HL-60 (cell line): ENCODE measurements at regions not wholly inside any gene's neighbourhood (a gene's known extent, or its start where the extent isn't known, plus 50 kb on each side); places are given as distances from the start of the nearest gene placed in this dataset.

Source experiments
- DNase-seq, 2 experiments: peaks; one replicate each; pipeline ENCODE4 v3.0.0-alpha.2; 2010 to 2020; ENCODE audit warnings: low read depth in 1 of 2, low spot score in 1 of 2
- H3K27ac ChIP-seq: fragments of 250-450 bp; sonication (Bioruptor Pico); replicated peaks from 2 replicates; pipeline ENCODE4 v1.5.1; 2020; ENCODE audit warnings: mild to moderate bottlenecking, moderate library complexity
- H3K27me3 ChIP-seq: fragments of 250-450 bp; sonication (Bioruptor Pico); 2 replicates; pipeline ENCODE4 v1.5.1; 2021; ENCODE audit warnings: mild to moderate bottlenecking, moderate library complexity; ENCODE audit not compliant: insufficient read depth, poor library complexity, severe bottlenecking
- H3K4me3 ChIP-seq: replicated peaks from 2 replicates; pipeline ENCODE4 v1.5.1; 2011; ENCODE audit warnings: mild to moderate bottlenecking, control low read depth, low read length; ENCODE audit not compliant: insufficient read depth
- GABPA ChIP-seq: IDR thresholded peaks from 2 replicates; pipeline ENCODE4 v1.6.1; 2012; ENCODE audit warnings: low read depth
- POLR2AphosphoS5 ChIP-seq: IDR thresholded peaks from 2 replicates; pipeline ENCODE4 v1.6.1; 2012; ENCODE audit warnings: low read depth
- SPI1 ChIP-seq: IDR thresholded peaks from 2 replicates; pipeline ENCODE4 v1.6.1; 2012; ENCODE audit warnings: low read depth, mild to moderate bottlenecking, borderline replicate concordance
- TF ChIP-seq, protein P1 (sequence below): IDR thresholded peaks from 2 replicates; pipeline ENCODE4 v1.6.1; 2012; ENCODE audit warnings: low read depth; ENCODE audit not compliant: insufficient replicate concordance
- TF ChIP-seq, protein P2 (sequence below): IDR thresholded peaks from one replicate; pipeline ENCODE4 v1.5.1; 2011; ENCODE audit warnings: low read length, control low read depth, inconsistent platforms; ENCODE audit not compliant: insufficient read depth

DNA sequence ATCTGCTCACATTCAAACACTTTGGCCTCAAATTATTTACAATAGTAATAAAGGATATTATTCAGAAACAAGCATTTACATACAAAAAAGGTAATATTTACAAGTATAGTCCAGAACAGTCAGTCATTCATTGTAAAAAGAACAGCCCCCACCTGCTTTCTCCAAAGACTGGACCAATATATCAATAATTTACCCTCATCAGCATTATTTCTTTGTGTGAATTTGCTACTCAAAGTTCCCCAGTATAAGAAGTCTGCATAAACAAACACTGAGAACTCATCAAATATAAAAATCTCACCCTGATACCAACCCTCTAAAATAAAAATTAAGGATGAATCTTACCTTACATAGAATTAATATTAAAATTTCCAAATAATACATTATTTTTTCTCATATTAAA is 267.8 kb upstream of the POU5F2 start:
- Histone ChIP-seq H3K27ac (no peak overlapping the region), H3K4me3 (no peak overlapping the region), H3K27me3 (no peaks in the 10 kb centered on the region)
- TF ChIP-seq GABPA (no peak), SPI1 (no peak), POLR2AphosphoS5 (no peak)
- TF ChIP-seq, protein P1, sequence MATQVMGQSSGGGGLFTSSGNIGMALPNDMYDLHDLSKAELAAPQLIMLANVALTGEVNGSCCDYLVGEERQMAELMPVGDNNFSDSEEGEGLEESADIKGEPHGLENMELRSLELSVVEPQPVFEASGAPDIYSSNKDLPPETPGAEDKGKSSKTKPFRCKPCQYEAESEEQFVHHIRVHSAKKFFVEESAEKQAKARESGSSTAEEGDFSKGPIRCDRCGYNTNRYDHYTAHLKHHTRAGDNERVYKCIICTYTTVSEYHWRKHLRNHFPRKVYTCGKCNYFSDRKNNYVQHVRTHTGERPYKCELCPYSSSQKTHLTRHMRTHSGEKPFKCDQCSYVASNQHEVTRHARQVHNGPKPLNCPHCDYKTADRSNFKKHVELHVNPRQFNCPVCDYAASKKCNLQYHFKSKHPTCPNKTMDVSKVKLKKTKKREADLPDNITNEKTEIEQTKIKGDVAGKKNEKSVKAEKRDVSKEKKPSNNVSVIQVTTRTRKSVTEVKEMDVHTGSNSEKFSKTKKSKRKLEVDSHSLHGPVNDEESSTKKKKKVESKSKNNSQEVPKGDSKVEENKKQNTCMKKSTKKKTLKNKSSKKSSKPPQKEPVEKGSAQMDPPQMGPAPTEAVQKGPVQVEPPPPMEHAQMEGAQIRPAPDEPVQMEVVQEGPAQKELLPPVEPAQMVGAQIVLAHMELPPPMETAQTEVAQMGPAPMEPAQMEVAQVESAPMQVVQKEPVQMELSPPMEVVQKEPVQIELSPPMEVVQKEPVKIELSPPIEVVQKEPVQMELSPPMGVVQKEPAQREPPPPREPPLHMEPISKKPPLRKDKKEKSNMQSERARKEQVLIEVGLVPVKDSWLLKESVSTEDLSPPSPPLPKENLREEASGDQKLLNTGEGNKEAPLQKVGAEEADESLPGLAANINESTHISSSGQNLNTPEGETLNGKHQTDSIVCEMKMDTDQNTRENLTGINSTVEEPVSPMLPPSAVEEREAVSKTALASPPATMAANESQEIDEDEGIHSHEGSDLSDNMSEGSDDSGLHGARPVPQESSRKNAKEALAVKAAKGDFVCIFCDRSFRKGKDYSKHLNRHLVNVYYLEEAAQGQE, result no peak
- TF ChIP-seq, protein P2, sequence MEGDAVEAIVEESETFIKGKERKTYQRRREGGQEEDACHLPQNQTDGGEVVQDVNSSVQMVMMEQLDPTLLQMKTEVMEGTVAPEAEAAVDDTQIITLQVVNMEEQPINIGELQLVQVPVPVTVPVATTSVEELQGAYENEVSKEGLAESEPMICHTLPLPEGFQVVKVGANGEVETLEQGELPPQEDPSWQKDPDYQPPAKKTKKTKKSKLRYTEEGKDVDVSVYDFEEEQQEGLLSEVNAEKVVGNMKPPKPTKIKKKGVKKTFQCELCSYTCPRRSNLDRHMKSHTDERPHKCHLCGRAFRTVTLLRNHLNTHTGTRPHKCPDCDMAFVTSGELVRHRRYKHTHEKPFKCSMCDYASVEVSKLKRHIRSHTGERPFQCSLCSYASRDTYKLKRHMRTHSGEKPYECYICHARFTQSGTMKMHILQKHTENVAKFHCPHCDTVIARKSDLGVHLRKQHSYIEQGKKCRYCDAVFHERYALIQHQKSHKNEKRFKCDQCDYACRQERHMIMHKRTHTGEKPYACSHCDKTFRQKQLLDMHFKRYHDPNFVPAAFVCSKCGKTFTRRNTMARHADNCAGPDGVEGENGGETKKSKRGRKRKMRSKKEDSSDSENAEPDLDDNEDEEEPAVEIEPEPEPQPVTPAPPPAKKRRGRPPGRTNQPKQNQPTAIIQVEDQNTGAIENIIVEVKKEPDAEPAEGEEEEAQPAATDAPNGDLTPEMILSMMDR, result no peak
- no peak for DNase-seq

DNA sequence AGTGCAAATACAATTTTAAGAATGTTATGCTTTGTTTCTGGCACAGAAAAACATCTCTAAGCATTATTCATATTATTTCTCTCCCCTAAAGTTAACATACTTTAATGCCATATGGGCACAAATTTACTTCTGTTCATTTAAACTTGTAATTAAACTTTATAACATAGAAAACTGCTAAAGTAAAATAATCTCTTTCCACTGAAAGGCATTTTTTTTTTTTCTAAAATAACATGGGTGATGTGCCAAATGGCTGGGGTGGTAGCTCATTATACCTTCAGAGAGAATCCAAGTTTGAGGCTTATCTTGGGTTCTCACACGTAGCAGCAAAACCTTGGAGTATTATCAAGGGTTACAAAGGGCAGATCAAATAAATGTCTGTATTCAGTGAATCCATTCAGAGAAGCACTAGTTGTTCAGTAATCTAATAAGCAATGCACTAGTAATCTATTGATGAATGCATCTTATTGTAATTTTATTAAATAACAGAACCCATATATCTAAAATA is 257.6 kb upstream of the POU5F2 start:
- TF ChIP-seq SPI1, result no peak
- TF ChIP-seq, protein P1, result no peak
- no peak for TF ChIP-seq POLR2AphosphoS5
- no peak for TF ChIP-seq GABPA
- TF ChIP-seq, protein P2, result no peak
- DNase-seq, result no peak
- no peaks in the 10 kb centered on the region for H3K27me3 ChIP-seq
- H3K4me3 ChIP-seq, result no peak overlapping the region
- no peak overlapping the region for H3K27ac ChIP-seq

DNA sequence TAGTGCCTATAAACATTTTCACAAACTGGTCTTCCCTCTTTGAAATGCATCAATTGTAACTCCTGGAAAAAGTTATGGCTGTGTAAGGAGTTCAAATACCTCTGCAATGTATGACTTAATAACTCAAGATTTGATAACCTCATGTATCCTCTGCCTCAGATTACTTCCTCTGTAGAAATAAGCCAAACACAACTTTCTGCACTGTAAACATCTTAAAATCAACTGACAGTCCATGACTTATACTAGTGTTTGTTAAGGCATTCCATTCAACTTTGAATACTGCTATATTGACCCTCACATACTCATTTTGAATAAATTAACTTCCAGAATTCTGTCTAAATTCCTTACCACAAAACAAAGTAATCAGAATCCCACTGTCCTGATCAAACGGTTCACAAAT is 256.2 kb upstream of the POU5F2 start:
- TF ChIP-seq SPI1, result no peak
- TF ChIP-seq, protein P2, result no peak
- TF ChIP-seq, protein P1, result no peak
- no peak for TF ChIP-seq GABPA
- TF ChIP-seq POLR2AphosphoS5, result no peak
- no peak overlapping the region for H3K4me3 ChIP-seq
- no peaks in the 10 kb centered on the region for H3K27me3 ChIP-seq
- no peak overlapping the region for H3K27ac ChIP-seq
- DNase-seq, result no peak
